ENCODE measurements at regions not wholly inside any gene's neighbourhood (a gene's known extent, or its start where the extent isn't known, plus 50 kb on each side); places are given as distances from the start of the nearest gene placed in this dataset.

DNA sequence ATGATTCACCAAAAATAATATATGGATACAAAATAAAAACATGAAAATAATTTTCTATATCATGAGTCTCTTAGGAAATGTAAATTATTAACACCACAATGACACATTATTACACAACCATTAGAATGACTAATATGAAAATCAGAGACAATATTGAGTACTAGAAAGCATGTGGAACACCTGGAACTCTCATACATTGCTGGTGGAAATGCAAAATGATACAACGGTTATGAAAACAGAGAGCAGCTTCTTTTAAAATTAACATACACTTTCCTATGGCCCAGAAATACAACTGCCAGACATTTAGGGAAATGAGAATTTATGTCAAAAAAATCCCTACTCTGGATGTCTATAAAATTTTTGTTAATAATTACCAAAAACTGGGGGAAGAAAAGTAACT, 853.3 kb upstream of the MAN1A1 start:
- WGBS (ENCODE audit: low lambda C conversion rate) = 83% methylated on average over 1 of the region's 1 CpG
- CTCF ChIA-PET = no interaction called here

DNA sequence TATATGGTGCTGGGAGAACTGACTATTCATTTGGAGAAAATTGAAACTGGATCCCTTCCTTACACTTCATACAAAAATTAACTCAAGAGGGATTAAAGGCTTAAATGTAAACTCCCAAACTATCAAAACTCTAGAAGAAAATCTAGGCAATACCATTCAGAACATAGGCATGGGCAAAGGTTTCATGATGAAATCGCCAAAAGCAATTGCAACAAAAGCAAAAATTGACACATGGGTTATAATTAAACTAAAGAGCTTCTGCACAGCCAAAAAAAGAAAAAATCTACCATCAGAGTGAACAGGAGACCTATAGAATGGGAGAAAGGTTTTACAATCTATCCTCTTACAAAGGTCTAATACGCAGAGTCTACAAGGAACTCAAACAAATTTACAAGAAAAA, 851.3 kb upstream of the MAN1A1 start:
- POLR2A ChIA-PET = no interaction called here
- TF ChIP-seq TEAD4 (IDR thresholded peaks at IDR 0.05; ENCODE audit: borderline replicate concordance, insufficient read depth) (no peak), POLR2AphosphoS5 (IDR thresholded peaks at IDR 0.05; ENCODE audit: low read depth, low read length) (no peak), EP300 (IDR thresholded peaks at IDR 0.05; ENCODE audit: borderline replicate concordance in 1 of 2, low read depth in 1 of 2, low read length in 1 of 2) (no peak), TCF12 (IDR thresholded peaks at IDR 0.05) (no peak), ELF1 (IDR thresholded peaks at IDR 0.05) (no peak), USF1 (IDR thresholded peaks at IDR 0.05; ENCODE audit: borderline replicate concordance, low read depth) (no peak), RFX5 (IDR thresholded peaks at IDR 0.05; ENCODE audit: low read length) (no peak)
- TF ChIP-seq, protein P1, sequence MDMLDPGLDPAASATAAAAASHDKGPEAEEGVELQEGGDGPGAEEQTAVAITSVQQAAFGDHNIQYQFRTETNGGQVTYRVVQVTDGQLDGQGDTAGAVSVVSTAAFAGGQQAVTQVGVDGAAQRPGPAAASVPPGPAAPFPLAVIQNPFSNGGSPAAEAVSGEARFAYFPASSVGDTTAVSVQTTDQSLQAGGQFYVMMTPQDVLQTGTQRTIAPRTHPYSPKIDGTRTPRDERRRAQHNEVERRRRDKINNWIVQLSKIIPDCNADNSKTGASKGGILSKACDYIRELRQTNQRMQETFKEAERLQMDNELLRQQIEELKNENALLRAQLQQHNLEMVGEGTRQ (IDR thresholded peaks at IDR 0.05; ENCODE audit: borderline replicate concordance, low read depth, low read length) = no peak
- TF ChIP-seq, protein P2, sequence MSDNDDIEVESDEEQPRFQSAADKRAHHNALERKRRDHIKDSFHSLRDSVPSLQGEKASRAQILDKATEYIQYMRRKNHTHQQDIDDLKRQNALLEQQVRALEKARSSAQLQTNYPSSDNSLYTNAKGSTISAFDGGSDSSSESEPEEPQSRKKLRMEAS (IDR thresholded peaks at IDR 0.05; ENCODE audit: low read depth) = no peak

More for the DNA sequence above, 853.3 kb upstream of the MAN1A1 start:
- no peaks in the 10 kb centered on the region for H3K4me1 ChIP-seq (ENCODE audit: control insufficient read depth in 1 of 2, insufficient read depth in 2 of 2, low read depth in 1 of 2, low read length in 1 of 2)
- no peaks in the 10 kb centered on the region for H3K9me3 ChIP-seq
- no peak overlapping the region for H2AFZ ChIP-seq (ENCODE audit: low read depth)
- no peak overlapping the region for H3K27ac ChIP-seq (ENCODE audit: low read depth in 2 of 2, low read length in 1 of 2)
- DNase-seq = no peak
- H3K9me2 ChIP-seq = no peaks in the 10 kb centered on the region
- no peak overlapping the region for H3K9ac ChIP-seq
- H3F3A ChIP-seq (replicated peaks; ENCODE audit: insufficient read depth) = peaks cover 1% of the 10 kb centered on the region
- H3K4me2 ChIP-seq = no peak overlapping the region
- no peaks in the 10 kb centered on the region for H3K79me2 ChIP-seq (ENCODE audit: insufficient read depth)
- H3K36me3 ChIP-seq (replicated peaks in 1 of 2; ENCODE audit: control insufficient read depth in 1 of 2, insufficient read depth in 2 of 2, low read length in 1 of 2) = no peaks in the 10 kb centered on the region
- TF ChIP-seq RXRA (IDR thresholded peaks at IDR 0.05; ENCODE audit: borderline replicate concordance, low read depth) (no peak), USF1 (IDR thresholded peaks at IDR 0.05; ENCODE audit: borderline replicate concordance, low read depth) (no peak), POLR2AphosphoS5 (IDR thresholded peaks at IDR 0.05; ENCODE audit: low read depth, low read length) (no peak), FOXM1 (IDR thresholded peaks at IDR 0.05; ENCODE audit: low read depth) (no peak), REST (IDR thresholded peaks at IDR 0.05; ENCODE audit: low read depth, low read length) (no peak), RFX5 (IDR thresholded peaks at IDR 0.05; ENCODE audit: low read length) (no peak), SIN3A (IDR thresholded peaks at IDR 0.05; ENCODE audit: borderline replicate concordance, low read depth, low read length) (no peak), FOXJ3 (CRISPR knock-in tag; IDR thresholded peaks at IDR 0.05) (no peak)
- H3K27me3 ChIP-seq (ENCODE audit: insufficient read depth) = no peaks in the 10 kb centered on the region
- H3K4me3 ChIP-seq (ENCODE audit: low read depth in 2 of 2, low read length in 1 of 2) = no peak overlapping the region
- POLR2A ChIA-PET = no interaction called here
- H4K20me1 ChIP-seq (ENCODE audit: insufficient read depth) = no peaks in the 10 kb centered on the region

More for the DNA sequence above, 851.3 kb upstream of the MAN1A1 start:
- H2AFZ ChIP-seq (ENCODE audit: low read depth) = no peak overlapping the region
- H3K79me2 ChIP-seq (ENCODE audit: insufficient read depth) = no peaks in the 10 kb centered on the region
- no peak overlapping the region for H3K9ac ChIP-seq
- no peak overlapping the region for H3K4me2 ChIP-seq
- H3K4me1 ChIP-seq (ENCODE audit: control insufficient read depth in 1 of 2, insufficient read depth in 2 of 2, low read depth in 1 of 2, low read length in 1 of 2) = no peaks in the 10 kb centered on the region
- H3K9me3 ChIP-seq = no peaks in the 10 kb centered on the region
- H3K9me2 ChIP-seq = no peaks in the 10 kb centered on the region
- H3F3A ChIP-seq (replicated peaks; ENCODE audit: insufficient read depth) = peaks cover 6% of the 10 kb centered on the region
- CTCF ChIA-PET = no interaction called here
- H3K4me3 ChIP-seq (ENCODE audit: low read depth in 2 of 2, low read length in 1 of 2) = no peak overlapping the region
- no peaks in the 10 kb centered on the region for H3K36me3 ChIP-seq (replicated peaks in 1 of 2; ENCODE audit: control insufficient read depth in 1 of 2, insufficient read depth in 2 of 2, low read length in 1 of 2)
- H3K27me3 ChIP-seq (ENCODE audit: insufficient read depth) = no peaks in the 10 kb centered on the region
- no peak for DNase-seq
- 48% methylated on average over 2 of the region's 2 CpGs for WGBS (ENCODE audit: low lambda C conversion rate)
- H4K20me1 ChIP-seq (ENCODE audit: insufficient read depth) = no peaks in the 10 kb centered on the region
- H3K27ac ChIP-seq (ENCODE audit: low read depth in 2 of 2, low read length in 1 of 2) = no peak overlapping the region
